GM10266 (cell line): ENCODE measurements at regions not wholly inside any gene's neighbourhood (a gene's known extent, or its start where the extent isn't known, plus 50 kb on each side); places are given as distances from the start of the nearest gene placed in this dataset.
"Not testable (repeated sequence)": the region's sequence is repeated elsewhere in the genome, so short reads cannot be mapped to it uniquely, and the experiment has no call there.

Source experiments
- DNase-seq: peaks from one replicate; pipeline ENCODE4 v3.0.0; 2012; ENCODE audit errors: extremely low spot score
- CTCF ChIP-seq: IDR thresholded peaks from 2 replicates; pipeline ENCODE4 v1.5.1; 2012; ENCODE audit warnings: mild to moderate bottlenecking, low read depth; ENCODE audit not compliant: control insufficient read depth, insufficient read depth; ENCODE audit errors: missing control alignments

GRCh38 chr2:18980104-18980785 lies 378.2 kb downstream of the OSR1 start:
- TF ChIP-seq CTCF: no peak
- DNase-seq: no peak

DNA sequence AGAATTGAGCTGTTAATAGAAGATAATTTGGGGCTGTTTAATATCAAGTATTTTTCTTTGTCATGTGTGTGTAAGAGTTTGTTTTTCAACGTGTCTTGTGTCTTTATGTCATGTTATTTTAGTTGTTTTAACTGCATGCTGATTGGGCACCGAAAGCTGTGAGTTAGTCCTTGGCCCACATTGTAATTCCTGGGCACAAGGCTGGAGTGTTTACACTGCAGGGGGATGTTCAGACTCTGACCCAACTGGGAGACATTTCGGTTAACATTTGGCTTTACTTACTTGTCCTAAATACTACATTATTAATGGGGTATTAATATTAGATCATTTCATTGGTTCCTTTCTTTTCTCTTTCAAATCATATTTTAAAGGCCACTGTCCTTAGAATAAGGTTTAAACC lies 381.0 kb downstream of the OSR1 start:
- no peak for DNase-seq
- no peak for TF ChIP-seq CTCF

DNA sequence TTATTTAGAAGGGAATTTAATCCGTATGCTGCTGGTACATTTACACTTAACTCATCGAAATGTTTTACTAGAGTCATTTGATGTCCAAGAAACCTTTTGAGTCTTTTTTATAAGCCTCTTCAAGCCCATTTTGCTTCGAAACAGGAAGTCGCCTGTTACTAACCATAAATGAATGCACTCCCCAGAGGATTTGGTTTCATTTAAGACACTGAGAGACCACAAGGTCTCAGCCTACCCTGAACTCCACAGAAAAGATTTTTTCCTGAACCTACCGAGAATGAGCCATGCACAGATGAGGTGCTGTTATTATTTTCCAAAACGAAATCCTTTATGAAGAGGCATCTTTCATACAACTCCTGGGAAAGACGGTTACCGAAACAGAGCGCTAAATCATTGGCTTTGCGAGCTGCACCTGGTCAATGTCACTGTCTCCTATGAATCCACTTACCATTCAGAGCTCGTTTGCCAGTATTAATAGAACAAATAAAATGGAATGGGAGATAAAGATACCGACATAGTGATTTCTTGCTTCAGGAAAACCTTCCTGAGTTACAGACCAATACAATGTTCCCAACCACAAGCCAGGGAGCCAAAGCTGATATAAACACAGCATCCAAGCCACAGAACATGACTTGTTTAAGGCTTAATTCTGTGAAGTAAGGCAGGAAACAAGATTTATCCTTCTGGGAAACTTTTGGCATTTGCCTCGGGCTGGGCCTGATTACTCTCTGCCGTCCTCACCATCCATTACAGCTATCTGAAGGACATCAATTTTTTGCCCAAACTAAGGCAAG lies 382.1 kb downstream of the OSR1 start:
- no peak for DNase-seq
- TF ChIP-seq CTCF: no peak

DNA sequence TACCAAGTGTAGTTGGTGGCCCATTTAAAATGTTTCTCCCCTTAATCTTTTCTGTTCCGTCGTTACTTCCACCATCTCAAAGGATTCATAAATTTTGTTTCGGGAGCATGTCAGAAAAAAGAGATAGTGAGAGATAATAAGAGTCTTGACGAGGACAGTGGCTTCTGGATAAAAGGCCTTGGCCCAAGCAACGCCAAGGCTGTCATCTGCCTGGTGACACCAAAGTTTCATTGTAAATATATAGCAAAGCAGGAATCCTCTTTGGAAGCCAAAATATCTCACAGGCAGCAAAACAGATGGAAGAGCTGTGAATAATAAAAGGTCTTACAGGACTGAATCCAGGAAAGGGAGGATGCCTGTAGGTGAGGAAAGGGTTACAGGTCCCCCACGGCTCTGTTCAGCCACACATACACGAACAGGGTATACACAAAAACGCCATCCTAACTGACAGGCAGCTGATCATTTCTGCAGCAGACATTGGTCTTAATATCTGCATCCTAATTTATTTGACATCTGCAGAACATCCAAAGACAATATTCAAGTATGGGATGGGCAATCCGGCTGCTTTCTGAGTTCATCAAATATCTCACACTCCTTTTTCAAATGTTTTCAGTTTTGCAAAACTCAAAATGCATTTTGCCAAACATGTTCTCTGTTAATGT lies 382.8 kb downstream of the OSR1 start:
- TF ChIP-seq CTCF: no peak
- DNase-seq: no peak

DNA sequence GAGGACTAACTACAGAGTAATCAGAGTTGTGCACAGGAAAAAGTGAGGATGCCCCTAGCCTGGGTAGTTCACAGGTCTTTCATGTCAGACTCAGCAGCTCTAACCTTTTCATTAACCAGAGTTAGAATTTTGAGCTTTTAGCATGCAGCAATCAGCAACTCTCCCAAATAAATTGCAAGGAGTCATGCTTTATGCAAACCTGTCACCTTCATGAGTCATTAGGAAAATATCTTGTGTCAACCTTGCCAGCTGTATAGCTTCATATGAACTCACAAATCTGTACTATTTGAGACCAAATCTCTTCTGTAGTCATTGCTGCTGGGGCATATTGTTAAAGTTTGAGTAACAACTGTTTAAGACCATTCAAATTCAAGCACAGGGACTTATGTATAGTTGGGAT lies 382.3 kb upstream of the NT5C1B start:
- no peak for DNase-seq
- TF ChIP-seq CTCF: no peak

DNA sequence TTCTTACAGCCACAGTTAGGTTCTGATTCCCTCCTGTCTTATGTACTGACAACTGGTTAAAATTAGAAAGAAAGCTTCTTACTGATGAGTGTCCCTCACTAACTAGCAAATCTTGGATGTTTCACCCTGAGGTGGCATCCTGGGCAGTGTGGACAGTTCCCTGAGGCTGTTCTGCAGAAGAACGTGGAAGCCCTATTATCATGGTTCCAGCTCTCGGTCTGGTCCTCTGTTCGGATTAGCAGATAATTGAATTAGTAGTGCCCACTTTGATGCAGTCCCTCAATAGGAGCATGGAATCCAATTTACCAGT lies 381.7 kb upstream of the NT5C1B start:
- DNase-seq: no peak
- TF ChIP-seq CTCF: no peak

DNA sequence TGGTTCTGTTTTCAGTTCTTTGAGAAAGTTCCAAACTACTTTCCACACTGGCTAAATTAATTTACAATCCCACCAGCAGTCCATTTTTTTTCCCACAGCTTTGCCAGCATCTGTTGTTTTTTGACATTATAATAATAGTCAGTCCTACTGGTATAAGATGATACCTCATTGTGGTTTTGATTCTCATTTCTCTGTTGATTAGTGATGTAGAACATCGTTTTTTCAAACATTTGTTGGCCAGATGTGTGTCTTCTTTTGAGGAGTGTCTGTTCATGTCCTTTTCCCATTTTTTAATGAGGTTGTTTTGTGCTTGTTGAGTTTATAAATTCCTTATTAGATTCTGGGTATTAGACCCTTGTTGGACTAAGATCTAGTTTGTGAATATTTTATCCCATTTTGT lies 376.8 kb upstream of the NT5C1B start:
- no peak for DNase-seq
- TF ChIP-seq CTCF: no peak

DNA sequence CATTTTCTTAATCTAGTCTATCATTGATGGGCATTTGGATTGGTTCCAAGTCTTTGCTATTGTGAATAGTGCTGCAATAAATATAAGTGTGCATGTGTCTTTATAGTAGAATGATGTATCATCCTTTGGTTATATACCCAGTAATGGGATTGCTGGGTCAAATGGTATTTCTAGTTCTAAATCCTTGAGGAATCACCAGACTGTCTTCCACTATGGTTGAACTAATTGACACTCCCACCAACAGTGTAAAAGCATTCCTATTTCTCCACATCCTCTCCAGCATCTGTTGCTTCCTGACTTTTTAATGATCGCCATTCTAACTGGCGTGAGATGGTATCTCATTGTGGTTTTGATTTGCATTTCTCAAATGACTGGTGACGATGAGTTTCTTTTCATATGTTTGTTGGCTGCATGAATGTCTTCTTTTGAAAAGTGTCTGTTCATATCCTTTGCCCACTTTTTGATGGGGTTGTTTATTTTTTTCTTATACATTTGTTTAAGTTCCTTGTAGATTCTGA lies 374.4 kb upstream of the NT5C1B start:
- DNase-seq: not testable (repeated sequence)
